ENCODE measurements at regions not wholly inside any gene's neighbourhood (a gene's known extent, or its start where the extent isn't known, plus 50 kb on each side); places are given as distances from the start of the nearest gene placed in this dataset.
"Not testable (repeated sequence)": the region's sequence is repeated elsewhere in the genome, so short reads cannot be mapped to it uniquely, and the experiment has no call there.

- DNase-seq = no peak
Measured at GRCh38 chr13:68759617-68760016, 1348.0 kb upstream of the ATXN8OS start.

GRCh38 chr13:68749796-68750195, 1357.8 kb upstream of the ATXN8OS start:
- no peak for DNase-seq

GRCh38 chr13:68748038-68748437, 1359.6 kb upstream of the ATXN8OS start:
- no peak for DNase-seq

- no peak for DNase-seq
Measured at GRCh38 chr13:68745502-68745901, 1362.1 kb upstream of the ATXN8OS start.

GRCh38 chr13:68736961-68737360, 1370.7 kb upstream of the ATXN8OS start:
- no peak for DNase-seq

GRCh38 chr13:68727798-68728197, 1379.8 kb upstream of the ATXN8OS start:
- DNase-seq = no peak

- no peak for DNase-seq
Measured at GRCh38 chr13:68727165-68727564, 1380.5 kb upstream of the ATXN8OS start.

GRCh38 chr13:68719815-68720214, 1387.8 kb upstream of the ATXN8OS start:
- no peak for DNase-seq

- DNase-seq = no peak
Measured at GRCh38 chr13:68715651-68716050, 1392.0 kb upstream of the ATXN8OS start.

GRCh38 chr13:68714292-68714691, 1393.3 kb upstream of the ATXN8OS start:
- no peak for DNase-seq

- DNase-seq = no peak
Measured at GRCh38 chr13:68713394-68713793, 1394.2 kb upstream of the ATXN8OS start.

GRCh38 chr13:68708336-68708908, 1399.2 kb upstream of the ATXN8OS start:
- DNase-seq = no peak

- not testable (repeated sequence) for DNase-seq
Measured at GRCh38 chr13:68706044-68706443, 1401.6 kb upstream of the ATXN8OS start.

- no peak for DNase-seq
Measured at GRCh38 chr13:68697551-68697950, 1410.1 kb upstream of the ATXN8OS start.

- no peak for DNase-seq
Measured at GRCh38 chr13:68696907-68697306, 1410.7 kb upstream of the ATXN8OS start.

GRCh38 chr13:68692049-68692448, 1415.6 kb upstream of the ATXN8OS start:
- no peak for DNase-seq

GRCh38 chr13:68690567-68690966, 1417.1 kb upstream of the ATXN8OS start:
- DNase-seq = no peak

GRCh38 chr13:68676513-68677115, 1431.0 kb upstream of the ATXN8OS start:
- no peak for DNase-seq

GRCh38 chr13:68675209-68675608, 1432.4 kb upstream of the ATXN8OS start:
- DNase-seq = no peak

GRCh38 chr13:68667863-68668262, 1437.7 kb upstream of the PCDH9 start:
- no peak for DNase-seq

GRCh38 chr13:68666774-68667397, 1436.8 kb upstream of the PCDH9 start:
- DNase-seq = no peak

- DNase-seq = no peak
Measured at GRCh38 chr13:68645814-68646213, 1415.7 kb upstream of the PCDH9 start.

GRCh38 chr13:68644611-68645010, 1414.5 kb upstream of the PCDH9 start:
- DNase-seq = no peak

- DNase-seq = no peak
Measured at GRCh38 chr13:68636784-68637183, 1406.6 kb upstream of the PCDH9 start.

GRCh38 chr13:68628994-68629393, 1398.9 kb upstream of the PCDH9 start:
- DNase-seq = no peak

Measured in NCI-H2029 (cell line).